ENCODE measurements at regions not wholly inside any gene's neighbourhood (a gene's known extent, or its start where the extent isn't known, plus 50 kb on each side); places are given as distances from the start of the nearest gene placed in this dataset.

DNA sequence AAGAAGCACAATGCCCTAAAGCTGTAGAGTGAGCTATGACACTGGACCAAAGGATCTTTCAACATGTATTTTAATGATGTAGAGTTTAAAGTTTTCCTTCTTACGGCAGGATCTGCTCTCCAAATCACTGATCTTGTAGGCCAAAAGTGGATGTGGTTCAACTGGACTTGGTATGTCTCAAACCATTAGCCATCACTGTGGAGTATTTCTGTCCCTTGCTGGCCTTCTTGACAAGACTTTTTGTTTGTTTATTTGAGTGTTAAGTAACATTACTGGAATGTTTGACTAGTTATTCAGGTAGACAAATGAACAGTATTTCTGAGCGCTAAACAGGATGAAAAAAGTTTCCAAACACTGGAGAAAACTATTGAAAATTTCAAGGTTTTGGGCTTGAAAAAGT is 472.7 kb upstream of the CFAP20DC start:
- H3K4me3 ChIP-seq, result no peak overlapping the region
- DNase-seq (no peak), ATAC-seq (no peak)
- H3K9me3 ChIP-seq, result no peaks in the 10 kb centered on the region
- intact Hi-C loops (cut with DNase I; ENCODE audit: low total_unique reads) (no loop called here), in situ Hi-C loops (cut with MboI; ENCODE audit: low sequenced_read_pairs in 4 of 4) (no loop called here)
- TF ChIP-seq POLR2A (IDR thresholded peaks at IDR 0.05), result no peak
- TF ChIP-seq, protein P1, sequence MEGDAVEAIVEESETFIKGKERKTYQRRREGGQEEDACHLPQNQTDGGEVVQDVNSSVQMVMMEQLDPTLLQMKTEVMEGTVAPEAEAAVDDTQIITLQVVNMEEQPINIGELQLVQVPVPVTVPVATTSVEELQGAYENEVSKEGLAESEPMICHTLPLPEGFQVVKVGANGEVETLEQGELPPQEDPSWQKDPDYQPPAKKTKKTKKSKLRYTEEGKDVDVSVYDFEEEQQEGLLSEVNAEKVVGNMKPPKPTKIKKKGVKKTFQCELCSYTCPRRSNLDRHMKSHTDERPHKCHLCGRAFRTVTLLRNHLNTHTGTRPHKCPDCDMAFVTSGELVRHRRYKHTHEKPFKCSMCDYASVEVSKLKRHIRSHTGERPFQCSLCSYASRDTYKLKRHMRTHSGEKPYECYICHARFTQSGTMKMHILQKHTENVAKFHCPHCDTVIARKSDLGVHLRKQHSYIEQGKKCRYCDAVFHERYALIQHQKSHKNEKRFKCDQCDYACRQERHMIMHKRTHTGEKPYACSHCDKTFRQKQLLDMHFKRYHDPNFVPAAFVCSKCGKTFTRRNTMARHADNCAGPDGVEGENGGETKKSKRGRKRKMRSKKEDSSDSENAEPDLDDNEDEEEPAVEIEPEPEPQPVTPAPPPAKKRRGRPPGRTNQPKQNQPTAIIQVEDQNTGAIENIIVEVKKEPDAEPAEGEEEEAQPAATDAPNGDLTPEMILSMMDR (IDR thresholded peaks at IDR 0.05 in 4 of 5, conservative IDR thresholded peaks at IDR 0.05 in 1 of 5), result no peak
- H3K27me3 ChIP-seq, result no peaks in the 10 kb centered on the region
- H3K36me3 ChIP-seq, result no peaks in the 10 kb centered on the region
- H3K4me1 ChIP-seq, result no peaks in the 10 kb centered on the region
- no peak overlapping the region for H3K27ac ChIP-seq

GRCh38 chr3:59519094-59519493 is 469.3 kb upstream of the CFAP20DC start:
- no peaks in the 10 kb centered on the region for H3K9me3 ChIP-seq
- DNase-seq, result no peak
- no peak for ATAC-seq
- H3K27ac ChIP-seq, result no peak overlapping the region
- intact Hi-C loops (cut with DNase I; ENCODE audit: low total_unique reads) (no loop called here), in situ Hi-C loops (cut with MboI; ENCODE audit: low sequenced_read_pairs in 4 of 4) (no loop called here)
- H3K36me3 ChIP-seq, result no peaks in the 10 kb centered on the region
- TF ChIP-seq, protein P1 (IDR thresholded peaks at IDR 0.05 in 4 of 5, conservative IDR thresholded peaks at IDR 0.05 in 1 of 5), result no peak
- no peak for TF ChIP-seq POLR2A (IDR thresholded peaks at IDR 0.05)
- H3K27me3 ChIP-seq, result no peaks in the 10 kb centered on the region
- H3K4me3 ChIP-seq, result no peak overlapping the region
- no peaks in the 10 kb centered on the region for H3K4me1 ChIP-seq

DNA sequence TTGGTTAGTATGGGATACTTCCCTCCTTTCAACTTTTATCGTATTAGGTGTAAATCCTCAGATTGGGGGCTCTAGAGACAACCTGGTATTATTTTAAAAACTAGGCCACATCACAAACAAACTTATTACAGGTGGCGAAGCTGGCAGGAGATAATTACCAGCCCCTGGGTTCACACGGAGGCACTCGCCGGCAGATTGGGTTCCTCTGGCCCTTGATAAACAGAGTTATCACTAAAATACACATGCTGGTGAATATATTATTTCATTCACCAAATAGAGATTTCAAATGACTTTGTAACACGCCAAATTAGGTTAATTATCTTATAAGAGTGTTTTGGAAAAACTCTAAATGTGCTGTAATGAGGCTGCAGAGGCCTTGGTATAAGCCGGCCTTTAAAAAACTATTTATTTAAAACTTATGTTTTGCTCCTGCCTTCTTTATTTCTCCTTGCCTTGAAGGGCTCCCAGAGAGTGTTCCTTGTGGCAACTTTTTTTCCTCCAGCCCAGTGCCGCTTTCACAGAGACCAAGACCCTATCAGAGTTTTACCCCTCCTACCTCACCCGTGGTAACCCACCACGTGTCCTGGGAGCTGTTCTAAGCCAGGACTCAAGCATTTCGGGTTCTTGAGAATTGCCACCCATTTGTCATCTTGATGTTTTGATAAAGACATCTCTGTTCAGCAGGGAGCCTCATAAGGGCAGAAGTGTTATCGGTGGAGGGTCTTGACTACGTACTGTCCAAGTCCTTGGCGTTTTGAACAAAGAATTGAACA is 468.6 kb upstream of the CFAP20DC start:
- no peak for ATAC-seq
- H3K27ac ChIP-seq, result no peak overlapping the region
- H3K36me3 ChIP-seq, result no peaks in the 10 kb centered on the region
- intact Hi-C loops (cut with DNase I; ENCODE audit: low total_unique reads), result no loop called here
- H3K4me3 ChIP-seq, result no peak overlapping the region
- H3K27me3 ChIP-seq, result peaks cover 0 to 1% (median 0%) of the 10 kb centered on the region in 3 donors
- in situ Hi-C loops (cut with MboI; ENCODE audit: low sequenced_read_pairs in 4 of 4), result no loop called here
- no peaks in the 10 kb centered on the region for H3K9me3 ChIP-seq
- TF ChIP-seq POLR2A (IDR thresholded peaks at IDR 0.05), result no peak
- TF ChIP-seq, protein P1 (IDR thresholded peaks at IDR 0.05 in 4 of 5, conservative IDR thresholded peaks at IDR 0.05 in 1 of 5), result no peak
- DNase-seq, result no peak
- no peaks in the 10 kb centered on the region for H3K4me1 ChIP-seq

DNA sequence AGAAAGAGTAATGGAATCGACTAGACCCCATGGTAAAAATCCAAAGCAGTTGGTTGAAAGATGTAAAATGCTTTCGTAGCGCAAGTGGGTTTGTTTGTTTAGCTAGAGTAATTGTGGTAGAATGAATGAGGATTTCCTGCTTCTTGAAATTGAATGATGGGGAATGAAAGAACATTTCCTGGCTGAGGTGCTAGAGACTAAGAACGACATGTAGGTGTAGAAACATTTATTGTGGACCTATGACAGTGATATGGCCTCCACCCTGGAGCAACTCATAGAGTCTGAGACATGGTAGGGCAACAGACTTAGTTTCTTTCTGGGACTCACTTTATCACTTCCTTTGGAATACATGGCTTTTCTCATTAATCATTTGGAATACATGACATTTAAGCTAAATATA is 467.6 kb upstream of the CFAP20DC start:
- H3K27me3 ChIP-seq, result peaks cover 0 to 3% (median 0%) of the 10 kb centered on the region in 3 donors
- H3K4me1 ChIP-seq, result no peaks in the 10 kb centered on the region
- ATAC-seq, result no peak
- no peaks in the 10 kb centered on the region for H3K36me3 ChIP-seq
- TF ChIP-seq, protein P1 (IDR thresholded peaks at IDR 0.05 in 4 of 5, conservative IDR thresholded peaks at IDR 0.05 in 1 of 5), result no peak
- no peak for TF ChIP-seq POLR2A (IDR thresholded peaks at IDR 0.05)
- no peak overlapping the region for H3K27ac ChIP-seq
- H3K4me3 ChIP-seq, result no peak overlapping the region
- intact Hi-C loops (cut with DNase I; ENCODE audit: low total_unique reads) (no loop called here), in situ Hi-C loops (cut with MboI; ENCODE audit: low sequenced_read_pairs in 4 of 4) (no loop called here)
- no peaks in the 10 kb centered on the region for H3K9me3 ChIP-seq
- DNase-seq, result no peak

DNA sequence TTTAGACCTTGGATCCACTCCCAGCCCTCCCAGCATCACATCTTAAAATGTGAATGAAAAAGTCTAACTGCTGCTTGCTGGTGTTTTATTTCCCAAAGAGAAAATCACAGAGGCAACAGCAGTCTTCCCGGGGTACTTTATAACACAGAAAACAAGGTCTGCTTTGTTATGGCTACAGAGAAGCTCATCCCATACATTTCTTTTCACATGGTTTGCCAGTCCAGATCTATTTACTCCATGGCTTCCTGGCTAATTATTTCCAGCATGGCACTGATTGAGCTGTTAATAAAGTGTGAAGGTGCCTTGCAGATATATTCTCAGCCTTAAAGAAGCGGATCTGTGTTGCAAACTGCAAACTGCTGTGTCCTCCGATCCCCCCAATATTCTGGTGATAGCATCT is 466.1 kb upstream of the CFAP20DC start:
- ATAC-seq, result no peak
- no peak overlapping the region for H3K27ac ChIP-seq
- intact Hi-C loops (cut with DNase I; ENCODE audit: low total_unique reads) (no loop called here), in situ Hi-C loops (cut with MboI; ENCODE audit: low sequenced_read_pairs in 4 of 4) (no loop called here)
- TF ChIP-seq POLR2A (IDR thresholded peaks at IDR 0.05), result no peak
- TF ChIP-seq, protein P1 (IDR thresholded peaks at IDR 0.05 in 4 of 5, conservative IDR thresholded peaks at IDR 0.05 in 1 of 5), result no peak
- no peaks in the 10 kb centered on the region for H3K36me3 ChIP-seq
- DNase-seq, result no peak
- no peaks in the 10 kb centered on the region for H3K4me1 ChIP-seq
- peaks cover 0 to 3% (median 0%) of the 10 kb centered on the region in 3 donors for H3K27me3 ChIP-seq
- no peaks in the 10 kb centered on the region for H3K9me3 ChIP-seq
- no peak overlapping the region for H3K4me3 ChIP-seq

Data from gastrocnemius medialis (tissue), 4 donors.